Thymus (tissue), 11 donors: ENCODE measurements at regions not wholly inside any gene's neighbourhood (a gene's known extent, or its start where the extent isn't known, plus 50 kb on each side); places are given as distances from the start of the nearest gene placed in this dataset.

Experiments used
- DNase-seq, 9 donors: peaks; one replicate each; pipeline ENCODE4 v3.0.0-alpha.2; 2013; ENCODE audit warnings: low spot score in 9 of 9, low read depth in 6 of 9, missing footprints in 1 of 9
- H3K27ac ChIP-seq, 2 donors: one replicate each; pipeline ENCODE4 v1.5.1; 2013; ENCODE audit warnings: control low read depth in 1 of 2, low read depth in 1 of 2, low read length in 1 of 2, mild to moderate bottlenecking in 1 of 2, moderate library complexity in 1 of 2
- H3K27me3 ChIP-seq, 2 donors: one replicate each; pipeline ENCODE4 v1.5.1; 2013; ENCODE audit warnings: low read length in 1 of 2; ENCODE audit not compliant: control insufficient read depth in 2 of 2, insufficient read depth in 1 of 2
- H3K36me3 ChIP-seq, 2 donors: one replicate each; pipeline ENCODE4 v1.5.1; 2013; ENCODE audit warnings: low read length in 1 of 2, mild to moderate bottlenecking in 1 of 2, moderate library complexity in 1 of 2; ENCODE audit not compliant: control insufficient read depth in 2 of 2, insufficient read depth in 2 of 2
- H3K4me1 ChIP-seq, 2 donors: one replicate each; pipeline ENCODE4 v1.5.1; 2013; ENCODE audit warnings: low read length in 2 of 2; ENCODE audit not compliant: control insufficient read depth in 2 of 2, insufficient read depth in 2 of 2
- H3K4me3 ChIP-seq, 2 donors: one replicate each; pipeline ENCODE4 v1.5.1; 2013; ENCODE audit warnings: low read length in 2 of 2, control low read depth in 1 of 2, mild to moderate bottlenecking in 1 of 2
- H3K9me3 ChIP-seq, 2 donors: one replicate each; pipeline ENCODE4 v1.5.1; 2013; ENCODE audit warnings: low read length in 1 of 2, mild to moderate bottlenecking in 1 of 2; ENCODE audit not compliant: control insufficient read depth in 2 of 2, insufficient read depth in 1 of 2
- WGBS: extraction: QIAGEN DNeasy Blood & Tissue Kit; methylation state at CpG from one replicate; pipeline ENCODE4 v1.1.7; 2013; 5-methylcytosine and 5-hydroxymethylcytosine counted together
- donor health status: healthy.

- Histone ChIP-seq H3K27ac (no peak overlapping the region), H3K4me3 (no peak overlapping the region)
- 97% methylated on average over 13 of the region's 13 CpGs for WGBS
Observed at GRCh38 chr6:22349051-22349450, 52.2 kb upstream of the PRL start.

GRCh38 chr6:22349528-22349927 lies 52.7 kb upstream of the PRL start:
- Histone ChIP-seq H3K4me3 (no peak overlapping the region), H3K9me3 (no peaks in the 10 kb centered on the region), H3K36me3 (no peaks in the 10 kb centered on the region), H3K27ac (no peak overlapping the region), H3K27me3 (no peaks in the 10 kb centered on the region), H3K4me1 (no peaks in the 10 kb centered on the region)
- DNase-seq, result no peak

More at GRCh38 chr6:22349051-22349450, 52.2 kb upstream of the PRL start:
- H3K9me3 ChIP-seq, result no peaks in the 10 kb centered on the region
- DNase-seq, result no peak
- H3K4me1 ChIP-seq, result no peaks in the 10 kb centered on the region
- no peaks in the 10 kb centered on the region for H3K36me3 ChIP-seq
- H3K27me3 ChIP-seq, result no peaks in the 10 kb centered on the region

DNA sequence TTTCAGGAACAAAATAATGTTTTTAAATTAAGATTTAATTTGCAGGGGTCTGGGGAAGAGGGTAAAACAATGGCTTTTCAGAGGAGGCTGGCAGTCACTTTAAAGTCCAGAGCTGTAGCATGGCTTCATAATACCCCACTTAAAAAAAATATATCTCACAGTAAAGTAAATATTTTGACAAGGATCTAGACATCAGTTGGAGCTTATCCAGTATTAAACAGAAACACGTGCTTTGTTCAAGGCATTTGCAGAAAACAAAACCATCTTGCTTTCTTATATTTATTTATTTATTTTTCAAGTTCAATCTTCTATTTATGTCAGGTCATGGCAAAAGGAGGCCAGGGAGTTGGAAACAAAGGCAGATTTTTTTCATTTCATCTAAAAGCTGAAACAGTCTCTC lies 53.3 kb upstream of the PRL start:
- 97% methylated on average over 1 of the region's 1 CpG for WGBS
- H3K4me1 ChIP-seq, result no peaks in the 10 kb centered on the region
- DNase-seq, result no peak
- no peaks in the 10 kb centered on the region for H3K27me3 ChIP-seq
- no peak overlapping the region for H3K4me3 ChIP-seq
- H3K9me3 ChIP-seq, result no peaks in the 10 kb centered on the region
- no peaks in the 10 kb centered on the region for H3K36me3 ChIP-seq
- no peak overlapping the region for H3K27ac ChIP-seq

GRCh38 chr6:22353101-22353500 lies 56.3 kb upstream of the PRL start:
- 96% methylated on average over 2 of the region's 2 CpGs for WGBS
- Histone ChIP-seq H3K4me3 (no peak overlapping the region), H3K9me3 (no peaks in the 10 kb centered on the region), H3K27ac (peak overlapping the region in 1 of 2 donors; percentile 18), H3K27me3 (no peaks in the 10 kb centered on the region), H3K36me3 (no peaks in the 10 kb centered on the region), H3K4me1 (no peaks in the 10 kb centered on the region)
- DNase-seq, result no peak

DNA sequence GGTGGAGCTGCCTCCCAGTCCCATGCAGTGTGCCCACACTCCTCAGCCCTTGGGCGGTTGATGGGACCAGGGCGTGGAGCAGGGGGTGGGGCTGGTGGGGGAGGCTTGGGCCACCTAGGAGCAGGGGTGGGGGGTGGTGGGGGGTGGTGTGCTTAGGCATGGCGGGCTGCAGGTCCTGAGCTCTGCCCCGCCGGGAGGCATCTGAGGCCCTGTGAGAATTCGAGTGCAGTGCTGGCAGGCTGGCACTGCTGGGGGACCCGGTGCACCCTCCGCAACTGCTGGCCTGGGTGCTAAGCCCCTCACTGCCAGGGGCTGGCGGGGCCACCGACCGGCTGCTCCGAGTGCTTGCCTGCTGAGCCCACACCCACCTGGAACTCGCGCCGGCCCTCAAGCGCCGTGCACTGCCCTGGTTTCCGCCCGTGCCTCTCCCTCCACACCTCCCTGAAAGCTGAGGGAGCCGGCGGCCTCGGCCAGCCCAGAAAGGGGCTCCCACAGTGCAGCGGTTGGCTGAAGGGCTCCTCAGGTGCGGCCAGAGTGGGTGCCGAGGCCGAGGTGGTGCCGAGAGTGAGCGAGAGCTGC lies 59.6 kb upstream of the PRL start:
- WGBS, result 91% methylated on average over 28 of the region's 28 CpGs
- no peaks in the 10 kb centered on the region for H3K4me1 ChIP-seq
- H3K36me3 ChIP-seq, result no peaks in the 10 kb centered on the region
- peaks cover 0 to 1% of the 10 kb centered on the region in 2 donors for H3K9me3 ChIP-seq
- H3K27ac ChIP-seq, result no peak overlapping the region
- no peak overlapping the region for H3K4me3 ChIP-seq
- H3K27me3 ChIP-seq, result no peaks in the 10 kb centered on the region
- DNase-seq, result no peak

DNA sequence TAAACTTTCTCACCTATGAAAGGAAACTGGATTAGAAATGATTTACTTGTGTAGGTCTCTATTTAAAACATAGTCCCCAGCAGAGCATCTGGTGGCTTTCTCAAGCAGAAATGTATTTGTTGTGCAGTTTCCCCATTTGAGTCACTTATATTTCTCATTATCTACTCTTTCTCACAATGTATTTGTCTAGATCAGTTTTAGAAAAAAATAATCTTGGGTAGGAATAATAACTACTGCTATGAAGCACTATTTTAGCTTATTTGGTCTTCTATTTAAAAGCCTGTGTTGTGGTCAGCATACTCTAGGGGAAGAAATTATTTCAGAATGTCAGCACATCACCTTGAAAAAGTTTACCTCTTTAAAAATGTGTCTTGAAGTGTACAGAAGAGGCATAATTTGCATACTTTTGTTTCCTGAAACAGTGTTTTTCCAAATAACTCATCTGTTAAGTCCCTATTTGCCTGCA lies 60.9 kb upstream of the PRL start:
- H3K4me1 ChIP-seq, result peaks cover 3% of the 10 kb centered on the region in 2 donors
- H3K27ac ChIP-seq, result no peak overlapping the region
- no peaks in the 10 kb centered on the region for H3K36me3 ChIP-seq
- peaks cover 0 to 3% of the 10 kb centered on the region in 2 donors for H3K9me3 ChIP-seq
- no peaks in the 10 kb centered on the region for H3K27me3 ChIP-seq
- H3K4me3 ChIP-seq, result no peak overlapping the region
- no peak for DNase-seq

GRCh38 chr6:22361576-22361975 lies 64.7 kb upstream of the PRL start:
- no peak overlapping the region for H3K27ac ChIP-seq
- peaks cover 0 to 3% of the 10 kb centered on the region in 2 donors for H3K9me3 ChIP-seq
- peaks cover 16% of the 10 kb centered on the region in 2 donors for H3K4me1 ChIP-seq
- no peak for DNase-seq
- H3K4me3 ChIP-seq, result no peak overlapping the region
- no peaks in the 10 kb centered on the region for H3K27me3 ChIP-seq
- H3K36me3 ChIP-seq, result no peaks in the 10 kb centered on the region
- WGBS, result 96% methylated on average over 5 of the region's 5 CpGs

DNA sequence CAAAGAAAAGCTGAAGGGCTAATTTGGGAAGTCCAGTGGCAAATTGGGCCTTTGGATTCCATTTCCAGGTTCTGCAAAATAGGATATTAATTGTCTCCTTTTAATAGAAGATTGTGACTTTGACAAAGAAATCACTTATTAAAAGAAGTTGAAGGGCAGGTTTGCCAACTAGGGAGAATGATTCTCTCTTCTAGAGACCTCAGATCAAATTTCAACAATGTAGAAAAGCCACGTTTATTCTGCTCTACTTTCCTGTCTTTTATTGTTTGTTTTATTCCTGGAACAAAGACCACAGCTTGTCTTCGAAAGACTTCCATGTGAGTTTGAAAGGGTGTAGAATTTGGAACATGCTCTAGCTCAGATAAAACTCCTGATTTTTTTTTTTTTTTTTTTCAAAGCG lies 65.5 kb upstream of the PRL start:
- H3K4me1 ChIP-seq, result peaks cover 16% of the 10 kb centered on the region in 2 donors
- 77% methylated on average over 3 of the region's 3 CpGs for WGBS
- no peaks in the 10 kb centered on the region for H3K27me3 ChIP-seq
- H3K36me3 ChIP-seq, result no peaks in the 10 kb centered on the region
- no peak overlapping the region for H3K4me3 ChIP-seq
- H3K9me3 ChIP-seq, result peaks cover 0 to 3% of the 10 kb centered on the region in 2 donors
- no peak for DNase-seq
- no peak overlapping the region for H3K27ac ChIP-seq

- WGBS, result 97% methylated on average over 1 of the region's 1 CpG
- no peaks in the 10 kb centered on the region for H3K36me3 ChIP-seq
- DNase-seq, result peak in 5 of 9 donors; percentile 15 to 57 (median 28)
- peak overlapping the region in 1 of 2 donors; percentile 42 for H3K27ac ChIP-seq
- no peak overlapping the region for H3K4me3 ChIP-seq
- H3K27me3 ChIP-seq, result no peaks in the 10 kb centered on the region
- peaks cover 16% of the 10 kb centered on the region in 2 donors for H3K4me1 ChIP-seq
- H3K9me3 ChIP-seq, result peaks cover 0 to 3% of the 10 kb centered on the region in 2 donors
Observed at GRCh38 chr6:22363166-22363713, 66.4 kb upstream of the PRL start.
